ENCODE measurements at regions not wholly inside any gene's neighbourhood (a gene's known extent, or its start where the extent isn't known, plus 50 kb on each side); places are given as distances from the start of the nearest gene placed in this dataset.

- TF ChIP-seq CTCF (conservative IDR thresholded peaks at IDR 0.05 in 1 of 2, IDR thresholded peaks at IDR 0.05 in 1 of 2; ENCODE audit: low read depth in 1 of 2, low read length in 2 of 2) (no peak), EZH2 (IDR thresholded peaks at IDR 0.05; ENCODE audit: low read length, missing control alignments) (no peak)
- no peaks in the 10 kb centered on the region for H4K20me1 ChIP-seq (ENCODE audit: control insufficient read depth, extremely low read depth, insufficient read depth, low read length)
These were observed 50.8 kb upstream of the INCENP start for GRCh38 chr11:62073061-62073460.

GRCh38 chr11:62071408-62071807 lies 52.4 kb upstream of the INCENP start:
- Histone ChIP-seq H3K9ac (ENCODE audit: insufficient read depth, low read length) (no peak overlapping the region), H3K4me2 (ENCODE audit: extremely low read depth, insufficient read depth, low read length) (no peak overlapping the region), H3K36me3 (ENCODE audit: control insufficient read depth, insufficient read depth, low read length) (no peaks in the 10 kb centered on the region), H3K27ac (ENCODE audit: insufficient read depth, low read length) (no peak overlapping the region), H2AFZ (ENCODE audit: low read length) (no peak overlapping the region), H3K4me3 (replicated peaks in 1 of 4; ENCODE audit: control extremely low read depth in 1 of 4, insufficient read depth in 1 of 4, low read depth in 3 of 4, low read length in 4 of 4) (no peak overlapping the region), H4K20me1 (ENCODE audit: control insufficient read depth, extremely low read depth, insufficient read depth, low read length) (no peaks in the 10 kb centered on the region), H3K9me3 (ENCODE audit: control insufficient read depth, insufficient read depth, low read depth, low read length) (no peaks in the 10 kb centered on the region), H3K27me3 (ENCODE audit: control insufficient read depth, insufficient read depth, low read length) (peaks cover 4% of the 10 kb centered on the region), H3K79me2 (ENCODE audit: control insufficient read depth, insufficient read depth, low read length) (no peaks in the 10 kb centered on the region), H3K4me1 (ENCODE audit: control insufficient read depth, extremely low read depth, insufficient read depth, low read length) (no peaks in the 10 kb centered on the region)
- DNase-seq (ENCODE audit: low read depth in 2 of 2) = no peak
- TF ChIP-seq CTCF (conservative IDR thresholded peaks at IDR 0.05 in 1 of 2, IDR thresholded peaks at IDR 0.05 in 1 of 2; ENCODE audit: low read depth in 1 of 2, low read length in 2 of 2) (no peak), EZH2 (IDR thresholded peaks at IDR 0.05; ENCODE audit: low read length, missing control alignments) (no peak)

More at GRCh38 chr11:62073061-62073460, 50.8 kb upstream of the INCENP start:
- Histone ChIP-seq H3K4me3 (replicated peaks in 1 of 4; ENCODE audit: control extremely low read depth in 1 of 4, insufficient read depth in 1 of 4, low read depth in 3 of 4, low read length in 4 of 4) (no peak overlapping the region), H3K4me2 (ENCODE audit: extremely low read depth, insufficient read depth, low read length) (no peak overlapping the region), H3K79me2 (ENCODE audit: control insufficient read depth, insufficient read depth, low read length) (no peaks in the 10 kb centered on the region), H3K27ac (ENCODE audit: insufficient read depth, low read length) (no peak overlapping the region), H3K9me3 (ENCODE audit: control insufficient read depth, insufficient read depth, low read depth, low read length) (no peaks in the 10 kb centered on the region), H3K27me3 (ENCODE audit: control insufficient read depth, insufficient read depth, low read length) (peaks cover 4% of the 10 kb centered on the region), H3K4me1 (ENCODE audit: control insufficient read depth, extremely low read depth, insufficient read depth, low read length) (no peaks in the 10 kb centered on the region), H3K36me3 (ENCODE audit: control insufficient read depth, insufficient read depth, low read length) (no peaks in the 10 kb centered on the region), H3K9ac (ENCODE audit: insufficient read depth, low read length) (no peak overlapping the region), H2AFZ (ENCODE audit: low read length) (no peak overlapping the region)
- no peak for DNase-seq (ENCODE audit: low read depth in 2 of 2)

- DNase-seq (ENCODE audit: low read depth in 2 of 2) = peak in 1 of 2 donors; percentile 19
- no peaks in the 10 kb centered on the region for H4K20me1 ChIP-seq (ENCODE audit: control insufficient read depth, extremely low read depth, insufficient read depth, low read length)
- no peak overlapping the region for H3K27ac ChIP-seq (ENCODE audit: insufficient read depth, low read length)
- H3K79me2 ChIP-seq (ENCODE audit: control insufficient read depth, insufficient read depth, low read length) = no peaks in the 10 kb centered on the region
- H3K27me3 ChIP-seq (ENCODE audit: control insufficient read depth, insufficient read depth, low read length) = peaks cover 4% of the 10 kb centered on the region
- H3K4me1 ChIP-seq (ENCODE audit: control insufficient read depth, extremely low read depth, insufficient read depth, low read length) = no peaks in the 10 kb centered on the region
- H3K9me3 ChIP-seq (ENCODE audit: control insufficient read depth, insufficient read depth, low read depth, low read length) = no peaks in the 10 kb centered on the region
- H2AFZ ChIP-seq (ENCODE audit: low read length) = no peak overlapping the region
- TF ChIP-seq EZH2 (IDR thresholded peaks at IDR 0.05; ENCODE audit: low read length, missing control alignments) (no peak), CTCF (conservative IDR thresholded peaks at IDR 0.05 in 1 of 2, IDR thresholded peaks at IDR 0.05 in 1 of 2; ENCODE audit: low read depth in 1 of 2, low read length in 2 of 2) (no peak)
- H3K4me3 ChIP-seq (replicated peaks in 1 of 4; ENCODE audit: control extremely low read depth in 1 of 4, insufficient read depth in 1 of 4, low read depth in 3 of 4, low read length in 4 of 4) = no peak overlapping the region
- no peaks in the 10 kb centered on the region for H3K36me3 ChIP-seq (ENCODE audit: control insufficient read depth, insufficient read depth, low read length)
- no peak overlapping the region for H3K4me2 ChIP-seq (ENCODE audit: extremely low read depth, insufficient read depth, low read length)
- H3K9ac ChIP-seq (ENCODE audit: insufficient read depth, low read length) = no peak overlapping the region
These were observed 53.6 kb upstream of the INCENP start for GRCh38 chr11:62069986-62070919.

Measured in fibroblast of lung (primary cell).